Left kidney (tissue), 1 donor: ENCODE measurements at regions not wholly inside any gene's neighbourhood (a gene's known extent, or its start where the extent isn't known, plus 50 kb on each side); places are given as distances from the start of the nearest gene placed in this dataset.

Source experiments
- DNase-seq: peaks from one replicate; pipeline ENCODE4 v3.0.0-alpha.2; 2013

DNA sequence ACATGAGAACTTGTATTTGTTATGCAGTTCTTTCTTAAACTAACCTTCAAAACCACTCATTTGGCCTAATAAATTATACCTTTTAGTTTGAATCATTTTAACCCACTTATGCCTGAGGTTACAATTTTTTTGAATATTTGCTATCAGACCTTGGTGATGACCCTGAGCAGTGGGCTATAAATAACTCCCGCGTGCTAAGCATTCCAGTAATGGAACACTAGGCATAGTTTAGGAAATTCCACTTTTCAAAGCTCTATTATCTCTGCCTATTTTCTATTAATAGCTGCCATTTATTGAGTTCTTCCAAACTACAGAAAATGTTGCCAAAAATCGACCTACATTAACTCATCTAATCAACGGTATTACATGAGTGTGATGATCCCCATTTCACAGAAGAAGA lies 993.4 kb upstream of the FAT3 start:
- DNase-seq: no peak

DNA sequence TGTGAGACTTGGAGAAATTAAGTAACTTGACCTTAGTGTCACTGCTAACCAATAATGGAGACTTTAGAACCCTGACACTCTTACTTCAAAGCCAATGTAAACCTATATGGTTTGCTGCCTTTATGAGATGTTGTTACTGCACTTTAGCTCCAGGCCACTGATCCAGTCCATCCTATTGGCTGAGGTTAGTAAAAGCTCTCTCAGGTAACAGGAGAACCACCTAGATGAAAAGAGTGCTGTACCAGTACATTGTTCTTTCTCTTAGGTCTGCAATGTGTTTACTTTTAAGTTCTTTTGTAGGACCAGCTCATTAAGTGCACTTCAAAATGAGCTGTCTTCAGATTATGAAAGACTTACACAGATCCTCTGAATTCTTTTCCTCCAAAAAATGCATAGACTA lies 994.0 kb upstream of the FAT3 start:
- no peak for DNase-seq

- DNase-seq: no peak
Observed at GRCh38 chr11:91222830-91223229, 1000.0 kb upstream of the CHORDC1 start.

DNA sequence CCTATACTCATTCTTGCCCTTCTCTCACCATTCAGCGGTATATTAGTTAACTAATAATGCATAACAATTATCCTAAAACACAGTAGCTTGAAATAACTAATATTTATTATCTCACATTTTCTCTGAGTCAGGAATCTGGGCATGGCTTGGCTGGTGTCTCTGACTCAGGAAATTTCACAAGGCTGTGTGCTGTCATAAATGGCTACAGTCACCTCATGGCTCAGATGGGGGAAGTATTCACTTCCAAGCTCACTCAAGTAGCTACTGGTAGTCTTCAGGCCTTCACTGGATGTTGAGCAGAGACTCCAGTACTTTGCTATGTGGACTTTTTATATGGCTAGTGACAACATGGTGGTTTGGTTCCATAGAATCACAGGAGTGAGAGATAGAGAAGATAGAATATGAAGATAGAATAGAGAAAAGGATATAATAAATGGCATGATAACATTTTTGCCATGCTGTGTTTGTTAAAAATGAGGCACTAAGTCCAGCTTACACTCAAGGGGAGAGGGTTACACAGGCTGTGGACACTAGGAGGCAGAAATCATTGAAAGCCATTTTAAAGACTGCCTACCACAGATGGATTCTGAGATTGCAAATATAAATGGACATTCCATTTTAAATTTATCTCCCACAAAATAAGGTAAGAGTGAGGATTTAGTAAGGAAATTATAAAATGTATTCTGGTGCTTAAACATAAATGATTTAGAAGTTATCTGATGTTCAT lies 997.8 kb upstream of the CHORDC1 start:
- no peak for DNase-seq

- DNase-seq: no peak
Observed at GRCh38 chr11:91219535-91219934, 996.7 kb upstream of the CHORDC1 start.

DNA sequence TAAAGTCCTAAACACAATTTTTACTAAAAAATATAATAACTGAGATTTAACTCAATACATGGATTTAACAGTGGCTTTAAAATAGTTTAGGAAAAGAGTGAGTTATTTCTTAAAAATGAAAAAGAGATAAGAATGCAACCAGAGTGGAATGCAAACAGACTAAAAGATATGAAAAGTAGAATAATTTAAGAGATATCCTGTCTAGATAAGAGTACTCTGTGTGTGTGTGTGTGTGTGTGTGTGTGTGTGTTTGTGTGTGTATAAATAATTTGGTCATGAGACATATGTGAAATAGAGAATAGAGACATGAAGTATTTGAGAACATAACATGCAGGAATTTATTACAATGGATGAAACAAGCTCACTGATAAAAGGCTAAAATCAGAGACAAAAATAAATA lies 986.9 kb upstream of the CHORDC1 start:
- no peak for DNase-seq

DNA sequence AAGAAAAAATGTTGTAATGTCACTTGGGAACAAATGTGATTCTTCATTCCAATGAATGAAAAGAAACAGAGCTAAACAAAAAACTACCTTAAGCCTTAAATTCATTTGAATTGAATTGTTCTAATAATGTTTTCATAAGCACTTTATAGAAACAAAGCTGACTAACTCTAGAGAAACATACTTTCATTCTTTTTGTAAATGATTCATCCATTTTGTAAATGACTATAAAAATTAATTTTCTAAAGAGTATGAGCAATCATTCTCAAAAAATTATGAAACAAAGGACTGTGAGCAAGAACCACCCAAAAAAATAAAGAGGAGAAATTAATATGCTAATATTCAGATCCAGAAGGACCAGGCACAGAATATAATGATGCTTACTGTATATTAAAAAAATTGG lies 986.5 kb upstream of the CHORDC1 start:
- no peak for DNase-seq

- DNase-seq: no peak
Observed at GRCh38 chr11:91199866-91200265, 977.0 kb upstream of the CHORDC1 start.

GRCh38 chr11:91194546-91194945 lies 971.7 kb upstream of the CHORDC1 start:
- no peak for DNase-seq

DNA sequence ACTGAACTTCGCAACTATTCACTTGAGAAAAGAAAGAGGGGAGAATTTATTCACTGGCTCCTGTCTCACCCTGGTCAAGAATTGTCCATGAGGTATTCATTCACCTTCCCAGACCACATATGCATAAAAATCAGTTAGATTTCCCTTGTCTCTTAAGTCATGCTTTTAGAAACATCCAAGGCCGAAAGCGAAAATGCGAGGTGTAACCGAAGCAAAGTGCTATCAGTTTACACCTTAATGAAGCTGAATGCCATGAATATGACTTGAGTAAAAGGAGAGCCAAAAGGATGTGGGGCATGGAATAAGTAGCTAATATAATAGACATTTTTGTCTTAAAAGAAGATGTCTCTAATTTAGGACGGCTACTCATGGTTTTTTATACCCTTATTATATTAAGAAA lies 965.6 kb upstream of the CHORDC1 start:
- DNase-seq: no peak

DNA sequence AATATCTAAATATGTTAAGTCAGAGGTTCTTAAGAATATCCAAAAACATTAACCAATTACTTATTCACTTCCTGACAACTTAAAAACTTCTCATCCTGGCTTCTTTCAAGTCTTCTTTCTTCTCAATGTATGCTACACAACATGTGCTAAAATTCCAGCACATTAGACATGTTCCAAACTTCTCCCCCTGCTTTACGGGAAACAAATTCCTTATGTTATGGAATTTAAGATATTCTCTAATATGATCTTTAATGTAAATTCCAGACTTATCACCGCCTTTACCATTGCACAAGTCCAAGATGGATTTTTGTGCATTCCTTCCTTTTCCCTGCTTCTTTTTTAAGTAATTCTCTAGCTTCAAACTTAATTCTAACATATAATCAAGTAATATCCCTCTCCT lies 964.5 kb upstream of the CHORDC1 start:
- no peak for DNase-seq

DNA sequence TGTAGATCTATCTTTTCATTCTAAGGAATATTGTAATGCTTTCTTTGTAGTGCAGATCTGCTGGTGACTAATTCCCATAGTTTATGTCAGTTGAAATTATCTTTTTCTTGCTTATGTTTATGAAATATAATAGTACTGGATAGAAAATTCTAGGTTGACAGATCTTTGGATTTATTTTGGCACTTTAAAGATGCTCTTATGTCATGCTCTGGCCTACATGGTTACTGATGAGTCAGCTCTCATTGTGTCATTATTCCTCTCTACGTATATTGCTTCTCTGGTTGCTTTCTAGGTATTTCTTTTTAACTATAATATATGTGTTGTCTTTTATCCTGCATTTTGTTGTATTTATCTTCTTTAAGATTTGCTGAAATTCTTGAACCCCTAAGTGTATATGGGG lies 955.5 kb upstream of the CHORDC1 start:
- no peak for DNase-seq

GRCh38 chr11:91174734-91175133 lies 951.9 kb upstream of the CHORDC1 start:
- no peak for DNase-seq

GRCh38 chr11:91174193-91174592 lies 951.3 kb upstream of the CHORDC1 start:
- no peak for DNase-seq

GRCh38 chr11:91173701-91174100 lies 950.9 kb upstream of the CHORDC1 start:
- DNase-seq: no peak

DNA sequence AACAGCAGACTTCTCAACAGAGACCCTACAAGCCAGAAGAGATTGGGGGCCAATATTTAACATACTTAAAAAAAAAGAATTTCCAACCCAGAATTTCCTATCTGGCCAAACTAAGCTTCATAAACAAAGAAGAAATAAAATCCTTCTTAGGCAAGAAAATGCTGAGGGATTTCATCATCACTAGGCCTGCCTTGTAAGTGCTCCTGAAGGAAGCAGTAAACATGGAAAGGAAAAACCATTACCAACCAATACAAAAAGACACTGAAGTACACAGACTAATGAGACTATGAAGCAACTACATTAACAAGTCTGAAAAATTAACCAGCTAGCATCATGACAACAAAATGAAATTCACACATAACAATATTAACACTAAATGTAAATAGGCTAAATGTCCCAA lies 947.9 kb upstream of the CHORDC1 start:
- no peak for DNase-seq

DNA sequence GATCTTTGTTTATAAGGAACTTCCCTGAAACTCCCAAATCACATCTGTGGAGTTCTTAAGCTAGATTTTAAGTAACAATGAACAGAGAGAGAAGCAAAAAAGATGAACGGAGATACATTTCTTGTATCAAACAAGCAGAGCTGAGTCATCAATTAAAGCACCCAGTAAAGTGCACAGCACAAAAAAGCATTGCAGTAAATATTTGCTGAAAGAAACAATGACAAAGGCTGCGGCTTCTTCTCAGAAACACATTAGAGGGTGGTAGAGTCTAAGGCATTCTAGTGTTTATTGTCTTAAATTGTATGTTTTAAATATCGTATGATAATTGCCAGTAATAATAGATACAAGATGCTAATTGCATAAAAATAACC lies 941.6 kb upstream of the CHORDC1 start:
- no peak for DNase-seq

GRCh38 chr11:91163619-91164451 lies 941.0 kb upstream of the CHORDC1 start:
- DNase-seq: no peak

DNA sequence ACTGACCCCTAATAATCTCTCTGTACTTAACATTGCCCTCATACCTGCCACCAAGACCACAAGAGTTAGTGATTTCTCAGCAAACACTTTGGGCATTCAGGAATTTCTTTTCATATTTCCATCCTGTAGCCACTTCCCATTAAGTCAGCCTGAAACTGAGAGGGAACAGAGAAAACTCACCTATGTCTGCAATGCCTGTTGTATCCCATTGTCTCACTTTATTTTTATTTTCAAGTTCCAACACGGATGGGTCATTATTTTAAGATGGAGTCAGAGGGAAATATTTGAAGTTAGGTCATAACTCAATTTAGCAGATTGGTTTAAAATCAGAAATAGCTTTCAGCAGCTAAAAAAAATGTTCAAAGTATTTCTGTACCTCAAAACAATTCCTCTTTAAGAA lies 937.8 kb upstream of the CHORDC1 start:
- DNase-seq: no peak

GRCh38 chr11:91158891-91159537 lies 936.2 kb upstream of the CHORDC1 start:
- no peak for DNase-seq

- no peak for DNase-seq
Observed at GRCh38 chr11:91158297-91158696, 935.4 kb upstream of the CHORDC1 start.

- DNase-seq: no peak
Observed at GRCh38 chr11:91156041-91156440, 933.2 kb upstream of the CHORDC1 start.

DNA sequence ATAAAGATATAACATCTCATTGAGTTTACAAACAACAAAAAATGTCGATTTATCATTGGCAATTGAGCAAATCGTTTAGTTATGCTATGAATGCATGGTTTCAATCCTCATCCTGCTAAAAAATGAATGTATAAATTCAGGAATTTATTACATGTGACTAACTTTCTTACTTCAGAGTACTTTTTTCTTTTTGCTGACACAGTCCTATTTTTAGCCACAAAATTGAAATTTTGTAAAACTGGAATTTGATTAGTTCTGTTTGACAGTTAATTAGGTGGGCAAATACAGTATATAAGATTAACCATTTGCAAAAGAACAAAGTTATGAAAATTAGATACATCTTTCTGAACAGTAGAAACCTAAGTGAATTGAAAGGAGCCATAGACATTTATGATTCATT lies 925.0 kb upstream of the CHORDC1 start:
- no peak for DNase-seq
